T-helper 17 cell (primary cell): ENCODE measurements at regions not wholly inside any gene's neighbourhood (a gene's known extent, or its start where the extent isn't known, plus 50 kb on each side); places are given as distances from the start of the nearest gene placed in this dataset.
A peak's percentile ranks its signal among the peaks of the same experiment; 100 is the strongest.

Source experiments
- ATAC-seq: fragments of 150-1000 bp; cut with Tn5 transposase; 2 replicates; pipeline ENCODE4 v1.10.0; 2021; ENCODE audit warnings: mild to moderate bottlenecking, moderate library complexity
- DNase-seq, 3 donors: peaks; one replicate each; pipeline versions ENCODE4 v3.0.0 to v3.0.0-alpha.2; 2020 to 2021
- H3K9me3 ChIP-seq: one replicate; pipeline ENCODE4 v1.7.0; 2013; ENCODE audit warnings: low read length, mild to moderate bottlenecking; ENCODE audit not compliant: control insufficient read depth, poor library complexity, severe bottlenecking
- H3K27ac Mint-ChIP-seq: one replicate; pipeline ENCODE4 v1.8.0; 2022; ENCODE audit warnings: mild to moderate bottlenecking, moderate library complexity, mixed read lengths
- H3K27me3 Mint-ChIP-seq: one replicate; pipeline ENCODE4 v1.8.0; 2022; ENCODE audit warnings: mixed read lengths
- H3K36me3 Mint-ChIP-seq: one replicate; pipeline ENCODE4 v1.8.0; 2022; ENCODE audit warnings: low read depth, mixed read lengths
- H3K4me1 Mint-ChIP-seq: one replicate; pipeline ENCODE4 v1.8.0; 2022; ENCODE audit warnings: mild to moderate bottlenecking, mixed read lengths
- H3K4me3 Mint-ChIP-seq: one replicate; pipeline ENCODE4 v1.8.0; 2022; ENCODE audit warnings: mild to moderate bottlenecking, moderate library complexity, mixed read lengths

DNA sequence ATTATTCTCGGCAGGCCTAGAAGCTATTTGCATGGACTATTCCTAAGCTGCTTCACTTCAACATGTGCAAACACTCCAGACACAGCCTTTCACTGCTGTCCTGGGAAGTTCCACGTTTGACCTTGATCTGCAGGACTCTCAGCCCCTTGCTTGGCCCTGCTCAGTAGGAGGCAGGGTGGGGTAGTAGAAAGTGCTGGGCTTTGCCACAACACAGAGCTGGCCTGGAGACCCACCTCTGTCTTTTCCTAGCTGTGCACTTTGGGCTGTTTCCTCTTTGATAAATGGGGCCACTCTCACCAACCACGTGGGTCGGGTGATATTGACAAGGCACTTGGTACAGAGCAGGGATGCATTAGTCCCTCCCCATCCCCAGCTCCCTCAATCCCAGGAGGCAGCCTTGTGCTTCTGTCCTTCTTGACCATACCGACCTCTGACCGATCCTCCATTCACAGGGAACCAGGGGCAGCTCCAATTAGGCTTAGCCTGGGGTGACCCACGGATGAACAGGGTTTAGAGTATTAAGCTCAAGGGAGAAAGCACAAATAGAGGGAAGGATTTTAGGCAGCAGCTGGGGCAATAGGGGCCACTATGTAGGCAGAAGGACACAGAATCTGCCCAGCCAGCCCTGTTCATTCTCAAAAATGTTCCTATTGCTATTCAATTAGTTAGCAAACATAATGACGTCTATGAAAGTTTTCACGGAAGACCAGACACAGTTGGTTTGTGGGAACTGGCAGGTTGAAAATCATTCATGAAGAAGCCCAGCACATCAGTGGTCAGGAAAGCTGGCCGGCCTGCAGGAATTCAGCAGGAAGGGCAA lies 63.3 kb downstream of the SYNE3 start:
- Mint-ChIP-seq H3K36me3 (peaks cover 5% of the 10 kb centered on the region), H3K4me3 (no peak overlapping the region), H3K27me3 (no peaks in the 10 kb centered on the region), H3K27ac (peak overlapping the region; percentile 54), H3K4me1 (peaks cover 3% of the 10 kb centered on the region)
- ATAC-seq (no peak), DNase-seq (no peak)
- no peaks in the 10 kb centered on the region for H3K9me3 ChIP-seq

DNA sequence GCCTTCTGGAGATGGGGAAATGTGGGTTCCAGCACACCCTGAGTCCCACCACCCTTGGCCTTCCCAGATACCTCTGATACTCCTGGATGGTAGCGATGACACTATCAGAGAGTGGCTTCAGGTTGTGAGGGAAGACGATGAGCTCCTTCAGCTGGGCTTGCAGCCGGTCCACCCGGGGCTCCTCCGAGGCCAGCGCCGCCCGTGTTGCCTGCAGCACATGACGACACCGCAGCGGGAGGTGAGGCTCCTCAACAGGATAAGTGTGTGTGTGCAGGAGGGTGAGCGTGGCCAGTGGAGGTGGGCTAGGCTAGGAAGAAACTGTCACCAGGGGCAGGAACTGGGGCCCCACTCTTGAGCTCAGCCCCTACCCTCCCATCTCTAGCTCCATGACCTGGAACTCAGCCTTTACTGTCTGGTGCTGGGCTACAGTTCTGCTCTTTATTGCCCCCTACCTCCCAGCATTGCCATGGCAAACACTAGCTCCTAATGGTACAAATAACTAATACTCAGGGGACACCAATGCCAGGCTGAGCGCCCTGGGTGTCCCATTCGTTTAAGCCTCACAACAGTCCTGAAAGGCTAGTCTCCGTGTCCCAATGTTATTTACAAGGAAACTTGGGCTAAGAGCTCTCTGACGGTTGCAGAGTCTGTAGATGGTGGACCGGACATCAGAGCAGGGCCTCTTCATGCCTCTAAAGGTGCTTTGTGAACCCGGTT lies 64.1 kb downstream of the SYNE3 start:
- Mint-ChIP-seq H3K36me3 (peaks cover 5% of the 10 kb centered on the region), H3K4me3 (no peak overlapping the region), H3K27ac (peak overlapping the region; percentile 54), H3K4me1 (peaks cover 3% of the 10 kb centered on the region), H3K27me3 (no peaks in the 10 kb centered on the region)
- ATAC-seq (peak; percentile 42), DNase-seq (no peak)
- no peaks in the 10 kb centered on the region for H3K9me3 ChIP-seq

DNA sequence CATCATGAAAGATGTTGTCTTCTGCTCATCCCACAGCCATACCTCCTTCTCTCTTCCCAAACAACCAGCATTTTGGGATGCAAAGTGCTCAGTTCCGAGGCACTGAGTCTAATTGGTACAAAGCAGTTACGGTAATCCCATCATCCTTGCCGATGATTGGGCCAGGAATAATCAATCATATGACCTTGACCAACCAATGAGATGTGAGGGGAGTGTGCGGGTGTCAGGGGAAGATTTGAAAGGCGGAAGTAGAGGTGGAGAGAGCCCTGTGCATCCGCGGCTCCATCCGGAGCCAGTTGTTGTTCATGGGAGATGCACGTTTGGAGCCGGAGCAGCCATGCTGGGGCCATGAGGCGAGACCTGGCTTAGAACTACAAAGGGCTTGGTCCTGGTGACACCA lies 67.3 kb downstream of the SYNE3 start:
- Mint-ChIP-seq H3K27ac (peak overlapping the region; percentile 43), H3K4me3 (no peak overlapping the region), H3K27me3 (no peaks in the 10 kb centered on the region), H3K4me1 (peaks cover 5% of the 10 kb centered on the region), H3K36me3 (peaks cover 5% of the 10 kb centered on the region)
- no peaks in the 10 kb centered on the region for H3K9me3 ChIP-seq
- no peak for DNase-seq
- ATAC-seq, result no peak

DNA sequence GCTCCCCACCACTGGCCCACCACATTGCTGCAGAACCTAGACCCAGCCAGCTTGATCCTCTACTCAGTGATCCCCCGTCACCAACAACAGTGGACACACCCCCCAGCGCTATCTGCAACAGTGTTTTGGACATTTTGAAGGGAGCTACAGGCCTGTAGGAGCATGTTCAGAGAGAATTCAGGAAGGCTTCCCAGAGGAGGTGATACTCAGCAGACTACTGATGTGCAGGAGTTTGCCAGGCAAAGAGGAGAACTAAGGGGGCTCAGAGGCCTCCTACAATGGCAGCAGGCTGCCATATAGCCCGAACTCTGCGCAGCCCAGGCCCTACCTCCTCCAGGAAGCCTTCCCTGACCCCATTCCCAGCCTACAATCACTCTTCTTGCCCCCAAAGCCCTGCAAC lies 70.0 kb downstream of the SYNE3 start:
- H3K9me3 ChIP-seq, result no peaks in the 10 kb centered on the region
- no peak overlapping the region for H3K4me3 Mint-ChIP-seq
- no peak for DNase-seq
- no peak overlapping the region for H3K27ac Mint-ChIP-seq
- H3K36me3 Mint-ChIP-seq, result peaks cover 7% of the 10 kb centered on the region
- ATAC-seq, result no peak
- H3K4me1 Mint-ChIP-seq, result peaks cover 10% of the 10 kb centered on the region
- no peaks in the 10 kb centered on the region for H3K27me3 Mint-ChIP-seq

DNA sequence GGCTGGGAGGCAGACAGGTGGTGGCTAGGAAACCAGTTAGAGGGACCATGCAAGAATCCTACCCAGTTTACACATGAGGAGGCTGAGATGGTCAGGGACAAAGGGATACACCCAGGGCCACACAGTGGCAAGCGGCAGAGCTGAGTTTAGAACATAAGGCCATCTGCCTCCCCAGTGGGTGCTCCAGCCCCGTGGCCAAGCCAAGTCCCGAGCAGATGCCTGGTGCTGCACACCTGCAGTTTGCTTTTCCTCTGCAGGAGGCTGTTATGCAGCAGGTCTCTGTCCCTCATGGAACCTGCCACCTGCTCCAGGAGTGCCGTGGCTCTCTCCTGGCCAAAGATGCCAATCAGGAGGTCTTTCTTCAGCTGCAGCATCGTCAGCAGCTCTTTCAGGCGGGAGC lies 70.8 kb downstream of the SYNE3 start:
- Mint-ChIP-seq H3K27ac (no peak overlapping the region), H3K4me1 (peaks cover 10% of the 10 kb centered on the region), H3K27me3 (no peaks in the 10 kb centered on the region), H3K4me3 (no peak overlapping the region), H3K36me3 (peaks cover 6% of the 10 kb centered on the region)
- ATAC-seq (no peak), DNase-seq (no peak)
- no peaks in the 10 kb centered on the region for H3K9me3 ChIP-seq

DNA sequence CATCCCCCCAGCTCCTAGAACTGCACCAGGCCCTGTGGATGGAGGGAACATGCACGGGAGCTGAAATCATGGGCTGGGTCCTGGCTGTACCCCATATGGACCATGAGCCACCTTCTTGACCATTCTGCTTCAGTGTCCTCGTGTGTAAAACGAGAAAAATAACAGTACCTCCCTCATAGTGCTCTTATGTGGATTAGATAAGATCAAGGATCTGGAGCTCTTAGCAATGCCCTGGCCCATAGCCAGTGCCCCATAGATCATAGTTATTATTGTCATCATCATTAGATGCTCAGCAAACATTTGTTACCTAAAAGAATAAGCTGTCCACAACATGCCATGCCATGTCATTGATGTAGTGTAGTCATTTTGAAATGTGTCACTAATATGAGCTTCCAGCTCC lies 71.3 kb downstream of the SYNE3 start:
- Mint-ChIP-seq H3K4me1 (peaks cover 10% of the 10 kb centered on the region), H3K27ac (no peak overlapping the region), H3K4me3 (no peak overlapping the region), H3K36me3 (peaks cover 6% of the 10 kb centered on the region), H3K27me3 (no peaks in the 10 kb centered on the region)
- no peak for ATAC-seq
- no peaks in the 10 kb centered on the region for H3K9me3 ChIP-seq
- DNase-seq, result no peak

DNA sequence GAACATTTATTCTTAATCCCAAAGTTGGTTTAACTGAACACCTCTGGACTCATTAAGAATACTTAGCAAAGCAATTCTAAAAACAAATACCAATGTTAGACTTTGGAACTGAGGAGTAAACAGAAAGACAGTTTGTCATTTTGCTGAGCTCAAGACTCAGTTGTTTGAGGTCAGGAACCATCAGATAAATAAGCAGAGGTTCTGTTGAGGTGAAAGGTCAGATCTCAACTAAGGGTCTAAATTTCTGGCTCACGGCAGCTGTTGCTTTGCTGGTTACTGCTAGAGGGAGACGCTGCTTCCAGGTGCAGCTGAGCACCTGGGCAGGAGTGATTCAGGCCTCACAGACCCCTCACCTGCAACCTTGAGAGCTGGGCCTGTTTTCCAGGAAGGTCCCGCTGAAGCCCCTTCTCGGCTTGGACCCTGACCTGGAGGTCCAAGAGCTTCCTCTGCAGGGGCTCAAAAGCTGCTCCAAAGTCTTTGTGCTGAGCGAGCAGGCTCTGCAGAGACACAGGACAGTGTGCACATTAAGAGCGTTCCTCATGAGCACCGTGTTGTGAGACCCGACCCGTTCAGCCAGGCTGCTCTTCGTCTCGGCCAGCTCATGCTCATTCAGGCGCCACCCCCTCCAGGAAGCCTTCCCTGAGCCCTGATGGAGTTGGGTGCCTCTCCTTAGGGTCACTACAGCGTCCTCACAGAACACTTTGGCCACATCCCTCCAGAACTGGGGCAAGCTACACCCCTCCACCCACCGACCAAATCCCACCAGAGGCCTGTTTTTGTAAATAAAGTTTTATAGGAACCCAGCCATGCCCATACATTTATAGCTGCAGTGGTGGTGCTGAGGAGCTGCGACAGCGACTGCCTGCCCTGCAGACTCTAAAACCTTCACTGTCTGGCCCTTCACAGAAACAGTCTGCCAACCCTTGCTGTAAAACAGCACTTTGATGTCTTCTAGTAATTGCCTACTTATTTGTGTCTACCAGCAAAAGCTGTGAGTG lies 72.0 kb downstream of the SYNE3 start:
- peaks cover 6% of the 10 kb centered on the region for H3K36me3 Mint-ChIP-seq
- no peaks in the 10 kb centered on the region for H3K27me3 Mint-ChIP-seq
- peaks cover 10% of the 10 kb centered on the region for H3K4me1 Mint-ChIP-seq
- DNase-seq, result no peak
- no peak for ATAC-seq
- H3K4me3 Mint-ChIP-seq, result no peak overlapping the region
- H3K27ac Mint-ChIP-seq, result no peak overlapping the region
- H3K9me3 ChIP-seq, result no peaks in the 10 kb centered on the region

DNA sequence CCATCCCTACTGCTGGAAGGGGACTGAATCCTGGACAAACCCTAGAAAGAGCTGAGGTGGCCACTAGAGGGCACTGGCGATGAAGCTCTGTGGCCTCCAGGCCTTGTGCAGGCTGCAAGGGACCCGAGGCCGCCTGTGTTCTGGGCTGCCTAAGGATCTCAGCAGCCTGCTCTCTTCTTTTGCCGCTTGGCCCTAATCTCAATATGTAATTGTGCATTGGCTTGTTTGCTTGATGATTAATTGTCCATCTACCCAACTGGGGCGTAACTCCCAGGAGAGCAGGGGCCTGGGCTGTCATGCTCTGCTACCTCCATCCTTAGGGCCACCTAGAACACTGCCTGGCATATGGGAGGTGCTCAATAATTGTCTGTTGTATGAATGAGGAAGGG lies 73.8 kb downstream of the SYNE3 start:
- peak overlapping the region; percentile 79 for H3K27ac Mint-ChIP-seq
- no peak overlapping the region for H3K4me3 Mint-ChIP-seq
- H3K9me3 ChIP-seq, result no peaks in the 10 kb centered on the region
- DNase-seq (peak; percentile 39 to 64 (median 44)), ATAC-seq (peak; percentile 96)
- peaks cover 2% of the 10 kb centered on the region for H3K36me3 Mint-ChIP-seq
- no peaks in the 10 kb centered on the region for H3K27me3 Mint-ChIP-seq
- H3K4me1 Mint-ChIP-seq, result peaks cover 7% of the 10 kb centered on the region

DNA sequence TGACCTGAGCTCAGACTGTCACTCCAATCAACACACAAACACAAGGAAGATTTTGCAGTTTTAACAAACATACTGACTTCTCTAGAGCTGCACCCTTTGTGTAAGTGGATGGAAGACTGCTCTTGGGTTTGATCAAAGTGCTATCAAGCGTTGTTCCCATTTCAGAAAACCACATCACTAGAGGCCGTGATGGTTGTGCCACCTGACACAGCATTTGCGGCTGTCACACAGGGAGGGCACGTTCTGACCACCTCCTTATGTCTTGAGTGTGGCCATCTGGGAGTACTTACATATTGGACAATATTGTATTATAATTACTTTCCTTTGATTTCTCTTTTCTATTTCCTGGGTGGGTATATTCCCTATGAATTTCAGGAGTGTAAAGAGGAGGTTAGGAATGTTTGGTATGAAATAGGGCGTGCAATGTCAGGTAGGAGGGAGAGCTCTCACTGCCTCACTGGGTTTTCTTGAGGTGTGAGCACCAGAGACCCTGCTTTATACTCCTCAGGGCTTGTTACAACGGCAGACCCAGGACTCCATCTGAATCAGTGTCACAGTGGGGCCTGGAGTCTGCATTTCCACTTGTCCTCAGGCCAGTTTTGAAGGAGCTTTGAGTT lies 74.3 kb downstream of the SYNE3 start:
- Mint-ChIP-seq H3K4me3 (no peak overlapping the region), H3K36me3 (peaks cover 5% of the 10 kb centered on the region), H3K4me1 (peaks cover 7% of the 10 kb centered on the region), H3K27ac (peak overlapping the region; percentile 79), H3K27me3 (no peaks in the 10 kb centered on the region)
- DNase-seq (no peak), ATAC-seq (peak; percentile 30)
- H3K9me3 ChIP-seq, result no peaks in the 10 kb centered on the region

DNA sequence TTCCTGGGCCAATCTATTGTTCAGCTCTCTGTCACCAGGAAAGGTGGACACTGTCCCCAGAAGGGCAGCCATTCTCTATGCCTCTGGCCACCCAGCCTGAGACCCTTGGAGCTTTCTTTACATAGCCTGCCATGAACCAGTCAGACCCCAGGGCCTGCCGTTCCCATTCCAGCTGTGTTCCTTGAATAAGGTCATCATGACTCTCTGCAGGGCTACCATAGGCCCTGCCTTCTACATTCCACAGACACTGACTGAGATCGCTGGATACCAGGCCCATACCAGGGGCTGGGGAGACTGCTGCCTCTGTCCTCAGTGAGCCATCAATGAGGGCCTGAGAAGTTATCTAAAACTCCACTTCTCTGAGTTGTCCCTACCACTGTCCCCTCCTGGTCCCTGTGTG lies 75.5 kb downstream of the SYNE3 start:
- Mint-ChIP-seq H3K4me3 (no peak overlapping the region), H3K27ac (peak overlapping the region; percentile 53)
- no peak for ATAC-seq

DNA sequence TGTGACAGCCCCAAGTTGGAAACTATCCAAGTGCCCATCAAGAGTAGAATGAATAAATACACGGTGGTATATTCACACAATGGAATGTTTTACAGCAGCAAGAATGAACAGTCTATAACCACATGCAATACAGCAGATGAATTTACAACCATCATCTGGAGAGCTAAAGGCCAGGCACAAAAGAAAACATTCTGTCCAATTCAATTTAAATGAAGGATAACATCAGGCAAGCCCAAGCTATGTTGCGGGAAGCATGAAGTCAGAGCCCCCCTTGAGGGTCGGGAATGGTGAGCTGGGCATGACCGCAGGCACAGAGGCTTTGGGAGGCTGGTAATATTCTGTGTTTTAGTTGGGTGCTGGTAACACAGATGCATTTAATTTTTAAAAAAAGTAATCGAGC lies 76.0 kb downstream of the SYNE3 start:
- H3K27ac Mint-ChIP-seq, result no peak overlapping the region
- no peaks in the 10 kb centered on the region for H3K27me3 Mint-ChIP-seq
- H3K9me3 ChIP-seq, result no peaks in the 10 kb centered on the region
- peaks cover 5% of the 10 kb centered on the region for H3K36me3 Mint-ChIP-seq
- no peak overlapping the region for H3K4me3 Mint-ChIP-seq
- DNase-seq (no peak), ATAC-seq (no peak)
- peaks cover 7% of the 10 kb centered on the region for H3K4me1 Mint-ChIP-seq

More for the DNA sequence above, 75.5 kb downstream of the SYNE3 start:
- Mint-ChIP-seq H3K36me3 (peaks cover 5% of the 10 kb centered on the region), H3K4me1 (peaks cover 7% of the 10 kb centered on the region), H3K27me3 (no peaks in the 10 kb centered on the region)
- H3K9me3 ChIP-seq, result no peaks in the 10 kb centered on the region
- DNase-seq, result no peak

DNA sequence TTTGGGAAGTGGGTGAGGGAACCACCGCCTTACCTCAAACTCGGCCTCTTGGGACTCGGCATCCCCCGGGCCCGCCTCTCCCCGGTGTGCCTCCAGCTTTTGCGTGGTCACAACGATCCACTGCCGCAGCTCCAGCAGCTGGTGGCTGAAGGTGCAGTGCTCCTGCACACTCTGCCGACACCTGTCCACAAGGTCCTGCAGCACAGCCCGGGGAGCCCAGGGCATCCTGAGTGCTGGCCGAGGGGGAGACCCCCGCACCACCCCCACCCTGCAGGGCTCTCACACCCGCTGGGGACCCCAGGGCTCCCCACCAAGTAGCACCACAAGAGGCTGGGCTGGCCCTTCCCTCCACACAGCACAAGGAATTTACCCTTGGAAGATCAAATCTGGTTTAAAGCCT lies 76.6 kb downstream of the SYNE3 start:
- ATAC-seq (no peak), DNase-seq (no peak)
- H3K27me3 Mint-ChIP-seq, result no peaks in the 10 kb centered on the region
- peaks cover 7% of the 10 kb centered on the region for H3K36me3 Mint-ChIP-seq
- peaks cover 4% of the 10 kb centered on the region for H3K4me1 Mint-ChIP-seq
- H3K27ac Mint-ChIP-seq, result no peak overlapping the region
- no peaks in the 10 kb centered on the region for H3K9me3 ChIP-seq
- H3K4me3 Mint-ChIP-seq, result no peak overlapping the region
